ENCODE measurements at regions not wholly inside any gene's neighbourhood (a gene's known extent, or its start where the extent isn't known, plus 50 kb on each side); places are given as distances from the start of the nearest gene placed in this dataset.

- ATAC-seq, result no peak
- no peak overlapping the region for H3K27ac ChIP-seq
- intact Hi-C loops (cut with DNase I), result loop anchor here in 1 of 3 donors (10.0 kb wide), 1 partner anchor 118 kb away; no protein-coding TSS in a partner anchor
- no peaks in the 10 kb centered on the region for H3K36me3 ChIP-seq
- no peaks in the 10 kb centered on the region for H3K4me1 ChIP-seq
- DNase-seq, result no peak
- H3K4me3 ChIP-seq, result no peak overlapping the region
- no peak for FAIRE-seq
- no peaks in the 10 kb centered on the region for H3K27me3 ChIP-seq
- WGBS, 2 donors, result 36 to 38% methylated on average over 7 of the region's 7 CpGs
- no peaks in the 10 kb centered on the region for H3K9me3 ChIP-seq
- TF ChIP-seq CTCF (IDR thresholded peaks at IDR 0.05), result no peak
Measured at GRCh38 chr19:13712767-13713201, 51.5 kb upstream of the MRI1 start.

- intact Hi-C loops (cut with DNase I), result no loop called here
- WGBS, 2 donors, result 1 to 3% methylated on average over 4 of the region's 4 CpGs
- no peaks in the 10 kb centered on the region for H3K9me3 ChIP-seq
- ATAC-seq, result no peak
- H3K4me3 ChIP-seq, result no peak overlapping the region
- TF ChIP-seq CTCF (IDR thresholded peaks at IDR 0.05), result no peak
- no peaks in the 10 kb centered on the region for H3K4me1 ChIP-seq
- H3K36me3 ChIP-seq, result no peaks in the 10 kb centered on the region
- FAIRE-seq, result no peak
- DNase-seq, result no peak
- H3K27ac ChIP-seq, result no peak overlapping the region
- no peaks in the 10 kb centered on the region for H3K27me3 ChIP-seq
Measured at GRCh38 chr19:13707915-13708314, 56.4 kb upstream of the MRI1 start.

GRCh38 chr19:13705928-13706447 is 58.3 kb upstream of the MRI1 start:
- no peak for ATAC-seq
- 78 to 95% methylated on average over 5 of the region's 5 CpGs for WGBS, 2 donors
- TF ChIP-seq CTCF (IDR thresholded peaks at IDR 0.05), result no peak
- Histone ChIP-seq H3K4me1 (no peaks in the 10 kb centered on the region), H3K27ac (no peak overlapping the region), H3K36me3 (no peaks in the 10 kb centered on the region), H3K27me3 (peaks cover 0 to 7% (median 0%) of the 10 kb centered on the region in 4 donors), H3K4me3 (no peak overlapping the region), H3K9me3 (no peaks in the 10 kb centered on the region)
- intact Hi-C loops (cut with DNase I), result no loop called here
- FAIRE-seq, result no peak
- no peak for DNase-seq

- WGBS, 2 donors, result 64 to 83% methylated on average over 2 of the region's 2 CpGs
- Histone ChIP-seq H3K36me3 (no peaks in the 10 kb centered on the region), H3K4me3 (no peak overlapping the region), H3K9me3 (no peaks in the 10 kb centered on the region), H3K27me3 (peaks cover 0 to 7% (median 0%) of the 10 kb centered on the region in 4 donors), H3K4me1 (no peaks in the 10 kb centered on the region), H3K27ac (no peak overlapping the region)
- DNase-seq (no peak), FAIRE-seq (no peak), ATAC-seq (no peak)
- TF ChIP-seq CTCF (IDR thresholded peaks at IDR 0.05), result no peak
- intact Hi-C loops (cut with DNase I), result no loop called here
Measured at GRCh38 chr19:13705201-13705600, 59.1 kb upstream of the MRI1 start.

GRCh38 chr19:13701624-13702023 is 62.7 kb upstream of the MRI1 start:
- H3K27me3 ChIP-seq, result peaks cover 0 to 7% (median 0%) of the 10 kb centered on the region in 4 donors
- no peaks in the 10 kb centered on the region for H3K4me1 ChIP-seq
- no peak for ATAC-seq
- TF ChIP-seq CTCF (IDR thresholded peaks at IDR 0.05), result no peak
- H3K27ac ChIP-seq, result no peak overlapping the region
- intact Hi-C loops (cut with DNase I), result no loop called here
- no peak overlapping the region for H3K4me3 ChIP-seq
- no peaks in the 10 kb centered on the region for H3K9me3 ChIP-seq
- no peak for DNase-seq
- FAIRE-seq, result no peak
- 93 to 95% methylated on average over 2 of the region's 2 CpGs for WGBS, 2 donors
- no peaks in the 10 kb centered on the region for H3K36me3 ChIP-seq
